Tibial nerve (tissue), 4 donors: ENCODE measurements at regions not wholly inside any gene's neighbourhood (a gene's known extent, or its start where the extent isn't known, plus 50 kb on each side); places are given as distances from the start of the nearest gene placed in this dataset.

Source experiments
- EP300 ChIP-seq, 2 donors: sonication (generic); formaldehyde crosslinking; IDR thresholded peaks; one replicate each; pipeline ENCODE4 v1.6.1; 2017; ENCODE audit warnings: antibody characterized with exemption in 2 of 2, mild to moderate bottlenecking in 1 of 2
- POLR2A ChIP-seq, 2 donors: fragments of 450-650 bp; IDR thresholded peaks; one replicate each; pipeline ENCODE4 v1.6.1; 2017; ENCODE audit warnings: antibody characterized with exemption in 2 of 2, mild to moderate bottlenecking in 2 of 2, moderate library complexity in 2 of 2
- TF ChIP-seq, protein P1 (sequence below), 5 experiments: fragments of 200-600 bp in 3 of 5; fragments of 450-650 bp in 2 of 5; sonication (generic) in 3 of 5; IDR thresholded peaks; one replicate each; pipeline ENCODE4 v1.5.1; 2016 to 2019; ENCODE audit warnings: antibody characterized with exemption in 5 of 5, mild to moderate bottlenecking in 3 of 5, moderate library complexity in 2 of 5

DNA sequence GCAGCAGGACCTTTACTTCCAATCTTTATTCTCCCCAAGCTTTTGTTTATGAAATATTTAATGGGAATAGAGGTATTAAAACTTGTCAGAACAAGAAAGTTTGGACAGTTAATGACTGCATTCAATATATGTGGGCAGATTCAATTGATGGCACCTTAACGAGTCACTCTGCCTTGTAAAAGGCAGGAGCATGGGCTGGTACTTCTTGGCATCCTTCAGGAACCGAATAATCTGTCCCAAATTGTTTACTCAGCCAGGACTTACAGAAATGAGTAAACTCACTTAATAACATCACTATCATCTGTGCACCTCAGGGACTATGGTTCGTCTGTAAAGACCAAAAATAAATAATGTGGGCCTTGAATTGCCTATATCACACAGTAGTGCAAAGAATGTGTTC lies 1280.3 kb upstream of the TMEFF2 start:
- TF ChIP-seq, protein P1, sequence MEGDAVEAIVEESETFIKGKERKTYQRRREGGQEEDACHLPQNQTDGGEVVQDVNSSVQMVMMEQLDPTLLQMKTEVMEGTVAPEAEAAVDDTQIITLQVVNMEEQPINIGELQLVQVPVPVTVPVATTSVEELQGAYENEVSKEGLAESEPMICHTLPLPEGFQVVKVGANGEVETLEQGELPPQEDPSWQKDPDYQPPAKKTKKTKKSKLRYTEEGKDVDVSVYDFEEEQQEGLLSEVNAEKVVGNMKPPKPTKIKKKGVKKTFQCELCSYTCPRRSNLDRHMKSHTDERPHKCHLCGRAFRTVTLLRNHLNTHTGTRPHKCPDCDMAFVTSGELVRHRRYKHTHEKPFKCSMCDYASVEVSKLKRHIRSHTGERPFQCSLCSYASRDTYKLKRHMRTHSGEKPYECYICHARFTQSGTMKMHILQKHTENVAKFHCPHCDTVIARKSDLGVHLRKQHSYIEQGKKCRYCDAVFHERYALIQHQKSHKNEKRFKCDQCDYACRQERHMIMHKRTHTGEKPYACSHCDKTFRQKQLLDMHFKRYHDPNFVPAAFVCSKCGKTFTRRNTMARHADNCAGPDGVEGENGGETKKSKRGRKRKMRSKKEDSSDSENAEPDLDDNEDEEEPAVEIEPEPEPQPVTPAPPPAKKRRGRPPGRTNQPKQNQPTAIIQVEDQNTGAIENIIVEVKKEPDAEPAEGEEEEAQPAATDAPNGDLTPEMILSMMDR (IDR thresholded peaks at IDR 0.05) = no peak
- no peak for TF ChIP-seq POLR2A (IDR thresholded peaks at IDR 0.05)
- no peak for TF ChIP-seq EP300 (IDR thresholded peaks at IDR 0.05)
